Muscle of leg (tissue), 3 donors: ENCODE measurements at regions not wholly inside any gene's neighbourhood (a gene's known extent, or its start where the extent isn't known, plus 50 kb on each side); places are given as distances from the start of the nearest gene placed in this dataset.
"Not testable (repeated sequence)": the region's sequence is repeated elsewhere in the genome, so short reads cannot be mapped to it uniquely, and the experiment has no call there.

Source experiments
- DNase-seq: peaks from one replicate; pipeline ENCODE4 v3.0.0; 2013
- H3K27ac ChIP-seq: one replicate; pipeline ENCODE4 v1.5.1; 2013; ENCODE audit warnings: mild to moderate bottlenecking, low read length, control low read depth
- H3K27me3 ChIP-seq: one replicate; pipeline ENCODE4 v1.6.1; 2013; ENCODE audit warnings: low read length; ENCODE audit not compliant: control insufficient read depth, insufficient read depth
- H3K36me3 ChIP-seq: one replicate; pipeline ENCODE4 v1.6.1; 2013; ENCODE audit warnings: low read length; ENCODE audit not compliant: control insufficient read depth, insufficient read depth
- H3K4me1 ChIP-seq: one replicate; pipeline ENCODE4 v1.6.1; 2013; ENCODE audit warnings: low read length; ENCODE audit not compliant: control insufficient read depth, insufficient read depth
- H3K4me3 ChIP-seq: one replicate; pipeline ENCODE4 v1.5.1; 2013; ENCODE audit warnings: low read length, control low read depth
- H3K9me3 ChIP-seq: replicated peaks from 2 replicates; pipeline ENCODE4 v1.6.1; 2013; ENCODE audit warnings: low read depth, low read length; ENCODE audit not compliant: control insufficient read depth
- WGBS: methylation state at CpG from one replicate; pipeline ENCODE4 v1.1.5; 2013; ENCODE audit warnings: missing lambda C conversion rate; ENCODE audit not compliant: insufficient coverage; 5-methylcytosine and 5-hydroxymethylcytosine counted together

- not testable (repeated sequence) for H3K4me3 ChIP-seq
- WGBS: no CpG with 5 or more reads among the region's 13 CpGs
- peak; percentile 56 for DNase-seq
These were observed 160.1 kb upstream of the NBPF12 start for GRCh38 chr1:146777826-146778602.

GRCh38 chr1:146774988-146775387 is 163.1 kb upstream of the NBPF12 start:
- not testable (repeated sequence) for H3K4me1 ChIP-seq, DNase-seq, H3K27ac ChIP-seq, H3K36me3 ChIP-seq, H3K9me3 ChIP-seq, H3K4me3 ChIP-seq, H3K27me3 ChIP-seq
- WGBS: no CpG with 5 or more reads among the region's 6 CpGs

More at GRCh38 chr1:146777826-146778602, 160.1 kb upstream of the NBPF12 start:
- not testable (repeated sequence) for H3K27me3 ChIP-seq, H3K9me3 ChIP-seq, H3K4me1 ChIP-seq, H3K27ac ChIP-seq, H3K36me3 ChIP-seq

- not testable (repeated sequence) for H3K36me3 ChIP-seq, DNase-seq, H3K4me3 ChIP-seq, H3K27ac ChIP-seq, H3K9me3 ChIP-seq, H3K4me1 ChIP-seq, H3K27me3 ChIP-seq
- WGBS: no CpG with 5 or more reads among the region's 7 CpGs
These were observed 163.9 kb upstream of the NBPF12 start for GRCh38 chr1:146774271-146774670.

GRCh38 chr1:146771409-146771808 is 166.7 kb upstream of the NBPF12 start:
- DNase-seq, H3K27me3 ChIP-seq, H3K4me3 ChIP-seq, H3K9me3 ChIP-seq, H3K27ac ChIP-seq, H3K36me3 ChIP-seq, H3K4me1 ChIP-seq: not testable (repeated sequence)
- WGBS: 100% methylated on average over 1 of the region's 16 CpGs

- WGBS: no CpG with 5 or more reads among the region's 3 CpGs
- not testable (repeated sequence) for H3K36me3 ChIP-seq, H3K27me3 ChIP-seq, DNase-seq, H3K4me3 ChIP-seq, H3K27ac ChIP-seq, H3K9me3 ChIP-seq, H3K4me1 ChIP-seq
These were observed 167.1 kb upstream of the NBPF12 start for GRCh38 chr1:146770998-146771397.

- DNase-seq: not testable (repeated sequence)
- WGBS: no CpG with 5 or more reads among the region's 5 CpGs
These were observed 174.9 kb upstream of the NBPF12 start for GRCh38 chr1:146763234-146763633.

GRCh38 chr1:146756858-146757257 is 181.3 kb upstream of the NBPF12 start:
- not testable (repeated sequence) for H3K4me3 ChIP-seq, DNase-seq, H3K4me1 ChIP-seq, H3K9me3 ChIP-seq, H3K36me3 ChIP-seq, H3K27me3 ChIP-seq, H3K27ac ChIP-seq
- WGBS: no CpG with 5 or more reads among the region's 4 CpGs

More at GRCh38 chr1:146763234-146763633, 174.9 kb upstream of the NBPF12 start:
- H3K4me1 ChIP-seq, H3K27me3 ChIP-seq, H3K36me3 ChIP-seq, H3K9me3 ChIP-seq, H3K27ac ChIP-seq, H3K4me3 ChIP-seq: not testable (repeated sequence)

- H3K9me3 ChIP-seq, DNase-seq, H3K4me1 ChIP-seq, H3K27ac ChIP-seq, H3K4me3 ChIP-seq, H3K36me3 ChIP-seq, H3K27me3 ChIP-seq: not testable (repeated sequence)
- no CpG with 5 or more reads among the region's 3 CpGs for WGBS
These were observed 189.4 kb upstream of the NBPF12 start for GRCh38 chr1:146748686-146749085.

GRCh38 chr1:146731981-146732680 is 206.0 kb upstream of the NBPF12 start:
- H3K9me3 ChIP-seq, H3K4me3 ChIP-seq, H3K36me3 ChIP-seq, H3K4me1 ChIP-seq, DNase-seq, H3K27me3 ChIP-seq, H3K27ac ChIP-seq: not testable (repeated sequence)
- WGBS: no CpG with 5 or more reads among the region's 11 CpGs

- H3K4me3 ChIP-seq, H3K27ac ChIP-seq, H3K4me1 ChIP-seq, H3K27me3 ChIP-seq, DNase-seq, H3K9me3 ChIP-seq, H3K36me3 ChIP-seq: not testable (repeated sequence)
- no CpG with 5 or more reads among the region's 9 CpGs for WGBS
These were observed 208.3 kb upstream of the NBPF12 start for GRCh38 chr1:146729642-146730344.
